ENCODE measurements at regions not wholly inside any gene's neighbourhood (a gene's known extent, or its start where the extent isn't known, plus 50 kb on each side); places are given as distances from the start of the nearest gene placed in this dataset.

DNA sequence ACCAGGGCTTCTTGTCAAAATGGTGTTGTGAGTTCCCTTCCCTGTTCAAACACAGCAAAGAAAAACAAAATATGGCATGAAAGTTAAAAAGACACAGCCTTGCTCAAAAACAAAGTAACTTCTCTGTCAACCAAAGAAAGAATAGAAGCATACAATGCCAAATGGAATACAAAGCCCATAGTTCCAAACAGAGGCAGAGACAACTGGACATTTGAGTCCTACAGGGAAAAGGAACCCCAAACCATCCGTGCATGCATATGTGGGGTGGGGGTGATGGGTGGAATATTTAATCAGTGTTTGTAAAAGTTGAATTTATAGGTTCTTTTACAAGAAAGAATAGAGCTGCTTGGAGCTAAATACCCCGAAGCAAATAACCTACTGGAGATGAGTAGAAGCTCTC is 218.7 kb downstream of the FAM76B start:
- ATAC-seq, result no peak
- H3K27ac ChIP-seq, result no peak overlapping the region
- peaks cover 0 to 14% (median under 1%) of the 10 kb centered on the region in 3 donors for H3K4me1 ChIP-seq
- no peaks in the 10 kb centered on the region for H3K27me3 ChIP-seq
- TF ChIP-seq POLR2AphosphoS5 (IDR thresholded peaks at IDR 0.05) (no peak), POLR2A (IDR thresholded peaks at IDR 0.05) (no peak), EP300 (IDR thresholded peaks at IDR 0.05) (no peak)
- TF ChIP-seq, protein P1, sequence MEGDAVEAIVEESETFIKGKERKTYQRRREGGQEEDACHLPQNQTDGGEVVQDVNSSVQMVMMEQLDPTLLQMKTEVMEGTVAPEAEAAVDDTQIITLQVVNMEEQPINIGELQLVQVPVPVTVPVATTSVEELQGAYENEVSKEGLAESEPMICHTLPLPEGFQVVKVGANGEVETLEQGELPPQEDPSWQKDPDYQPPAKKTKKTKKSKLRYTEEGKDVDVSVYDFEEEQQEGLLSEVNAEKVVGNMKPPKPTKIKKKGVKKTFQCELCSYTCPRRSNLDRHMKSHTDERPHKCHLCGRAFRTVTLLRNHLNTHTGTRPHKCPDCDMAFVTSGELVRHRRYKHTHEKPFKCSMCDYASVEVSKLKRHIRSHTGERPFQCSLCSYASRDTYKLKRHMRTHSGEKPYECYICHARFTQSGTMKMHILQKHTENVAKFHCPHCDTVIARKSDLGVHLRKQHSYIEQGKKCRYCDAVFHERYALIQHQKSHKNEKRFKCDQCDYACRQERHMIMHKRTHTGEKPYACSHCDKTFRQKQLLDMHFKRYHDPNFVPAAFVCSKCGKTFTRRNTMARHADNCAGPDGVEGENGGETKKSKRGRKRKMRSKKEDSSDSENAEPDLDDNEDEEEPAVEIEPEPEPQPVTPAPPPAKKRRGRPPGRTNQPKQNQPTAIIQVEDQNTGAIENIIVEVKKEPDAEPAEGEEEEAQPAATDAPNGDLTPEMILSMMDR (IDR thresholded peaks at IDR 0.05), result no peak
- WGBS, 2 donors (ENCODE audit: low coverage in 1 of 2), result 90 to 93% methylated on average over 2 of the region's 2 CpGs
- no peak overlapping the region for H3K4me3 ChIP-seq
- no peaks in the 10 kb centered on the region for H3K36me3 ChIP-seq
- peaks cover 0 to 8% (median 0%) of the 10 kb centered on the region in 3 donors for H3K9me3 ChIP-seq

- TF ChIP-seq EP300 (IDR thresholded peaks at IDR 0.05) (no peak), POLR2A (IDR thresholded peaks at IDR 0.05) (no peak), POLR2AphosphoS5 (IDR thresholded peaks at IDR 0.05) (no peak)
- TF ChIP-seq, protein P1 (IDR thresholded peaks at IDR 0.05), result no peak
- H3K27me3 ChIP-seq, result no peaks in the 10 kb centered on the region
- no peak overlapping the region for H3K4me3 ChIP-seq
- peaks cover 0 to 8% (median 0%) of the 10 kb centered on the region in 3 donors for H3K9me3 ChIP-seq
- no peaks in the 10 kb centered on the region for H3K36me3 ChIP-seq
- ATAC-seq, result no peak
- peaks cover 0 to 31% (median 8%) of the 10 kb centered on the region in 3 donors for H3K4me1 ChIP-seq
- WGBS, 2 donors (ENCODE audit: low coverage in 1 of 2), result 100% methylated on average over 2 of the region's 2 CpGs; no CpG with 5 or more reads in 1 of the 2 donors
- no peak overlapping the region for H3K27ac ChIP-seq
These were observed 220.4 kb downstream of the FAM76B start for GRCh38 chr11:95569207-95569606.

- TF ChIP-seq POLR2A (IDR thresholded peaks at IDR 0.05) (no peak), POLR2AphosphoS5 (IDR thresholded peaks at IDR 0.05) (no peak), EP300 (IDR thresholded peaks at IDR 0.05) (no peak)
- TF ChIP-seq, protein P1 (IDR thresholded peaks at IDR 0.05), result no peak
- 91 to 100% methylated on average over 1 of the region's 1 CpG for WGBS, 2 donors (ENCODE audit: low coverage in 1 of 2)
- Histone ChIP-seq H3K9me3 (peaks cover 0 to 8% (median 0%) of the 10 kb centered on the region in 3 donors), H3K27me3 (no peaks in the 10 kb centered on the region), H3K36me3 (no peaks in the 10 kb centered on the region), H3K4me3 (no peak overlapping the region), H3K27ac (no peak overlapping the region), H3K4me1 (peaks cover 0 to 35% (median 8%) of the 10 kb centered on the region in 3 donors)
- ATAC-seq, result no peak
These were observed 221.3 kb downstream of the FAM76B start for GRCh38 chr11:95568281-95568680.

GRCh38 chr11:95567685-95568084 is 221.9 kb downstream of the FAM76B start:
- H3K9me3 ChIP-seq, result peaks cover 0 to 8% (median 0%) of the 10 kb centered on the region in 3 donors
- H3K4me1 ChIP-seq, result peaks cover 0 to 35% (median 8%) of the 10 kb centered on the region in 3 donors
- 50% methylated on average over 1 of the region's 1 CpG for WGBS, 2 donors (ENCODE audit: low coverage in 1 of 2)
- no peak for ATAC-seq
- TF ChIP-seq EP300 (IDR thresholded peaks at IDR 0.05), result no peak
- TF ChIP-seq, protein P1 (IDR thresholded peaks at IDR 0.05), result no peak
- TF ChIP-seq POLR2AphosphoS5 (IDR thresholded peaks at IDR 0.05), result peak; percentile 54
- no peak for TF ChIP-seq POLR2A (IDR thresholded peaks at IDR 0.05)
- H3K4me3 ChIP-seq, result no peak overlapping the region
- no peaks in the 10 kb centered on the region for H3K36me3 ChIP-seq
- H3K27ac ChIP-seq, result no peak overlapping the region
- no peaks in the 10 kb centered on the region for H3K27me3 ChIP-seq

DNA sequence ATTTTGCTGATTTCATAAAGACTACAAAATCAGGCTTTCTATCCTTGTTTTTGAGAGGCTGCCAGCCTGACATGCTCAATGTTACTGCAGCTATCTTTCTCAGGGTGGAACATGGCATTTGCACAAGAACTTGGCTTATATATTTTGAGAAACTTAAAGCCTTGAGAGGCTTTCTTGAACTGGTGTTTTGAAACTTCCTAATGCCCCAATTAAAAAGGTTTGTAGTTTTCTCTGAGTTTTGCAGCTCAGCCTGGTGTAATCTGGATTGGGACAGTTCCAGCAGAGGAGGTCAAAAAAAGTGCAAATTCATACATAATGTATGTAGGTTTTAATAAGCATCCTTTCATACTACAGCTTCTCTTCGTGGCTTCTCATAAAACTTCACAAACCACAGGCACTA is 223.4 kb downstream of the FAM76B start:
- Histone ChIP-seq H3K27me3 (no peaks in the 10 kb centered on the region), H3K36me3 (no peaks in the 10 kb centered on the region), H3K4me1 (peaks cover 0 to 35% (median 8%) of the 10 kb centered on the region in 3 donors), H3K9me3 (peaks cover 0 to 8% (median 0%) of the 10 kb centered on the region in 3 donors), H3K4me3 (no peak overlapping the region), H3K27ac (no peak overlapping the region)
- ATAC-seq, result no peak
- WGBS, 2 donors (ENCODE audit: low coverage in 1 of 2), result 0 to 27% methylated on average over 1 of the region's 1 CpG
- no peak for TF ChIP-seq POLR2A (IDR thresholded peaks at IDR 0.05)
- no peak for TF ChIP-seq POLR2AphosphoS5 (IDR thresholded peaks at IDR 0.05)
- no peak for TF ChIP-seq EP300 (IDR thresholded peaks at IDR 0.05)
- TF ChIP-seq, protein P1 (IDR thresholded peaks at IDR 0.05), result no peak
